ENCODE measurements at regions not wholly inside any gene's neighbourhood (a gene's known extent, or its start where the extent isn't known, plus 50 kb on each side); places are given as distances from the start of the nearest gene placed in this dataset.

DNA sequence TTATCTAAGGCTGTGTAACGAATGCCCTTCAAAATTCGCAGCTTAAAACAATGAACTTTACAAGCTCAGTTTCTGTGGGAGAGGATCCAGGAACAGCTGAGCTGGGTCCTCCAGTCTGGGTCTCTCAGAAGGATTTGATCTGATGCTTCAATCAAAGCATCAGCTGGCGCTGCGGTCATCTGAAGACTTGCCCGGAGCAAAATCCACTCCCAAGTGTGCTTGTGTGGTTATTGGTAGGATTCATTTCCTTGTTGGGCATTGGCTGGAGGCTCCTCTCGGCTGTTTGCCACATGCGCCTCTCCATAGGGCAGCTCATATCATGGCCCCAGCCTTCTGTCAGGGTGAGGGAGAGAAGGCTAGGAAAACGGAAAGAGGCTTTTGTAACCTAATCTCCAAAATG is 269.3 kb upstream of the CHD6 start:
- no peak overlapping the region for H3K23ac ChIP-seq (ENCODE audit: low read depth, low read length)
- H3K14ac ChIP-seq (replicated peaks; ENCODE audit: low read depth, low read length) = no peak overlapping the region
- no peak overlapping the region for H3K27ac ChIP-seq (ENCODE audit: insufficient read depth, low read length)
- no peak overlapping the region for H3K56ac ChIP-seq (ENCODE audit: extremely low read depth, insufficient read depth, low read length)
- H2BK20ac ChIP-seq (ENCODE audit: low read depth, low read length) = no peak overlapping the region
- no peak overlapping the region for H3K4me2 ChIP-seq (ENCODE audit: low read depth, low read length)
- no peak overlapping the region for H4K8ac ChIP-seq (ENCODE audit: low read depth in 2 of 2, low read length in 2 of 2)
- in situ Hi-C loops (cut with MboI; ENCODE audit: low sequenced_read_pairs) (no loop called here), dilution Hi-C loops (cut with HindIII; ENCODE audit: low sequenced_read_pairs, unreplicated experiment) (no loop called here), intact Hi-C loops (cut with micrococcal nuclease) (no loop called here)
- DNase-seq = no peak
- CTCF ChIA-PET = no interaction called here
- no peaks in the 10 kb centered on the region for H3K9me1 ChIP-seq (ENCODE audit: insufficient read depth, low read length)
- no peaks in the 10 kb centered on the region for H4K20me1 ChIP-seq (ENCODE audit: insufficient read depth, low read length)
- no TSS peak for BruUV-seq (replicated peaks)
- H4K91ac ChIP-seq (ENCODE audit: insufficient read depth, low read depth, low read length) = no peak overlapping the region
- H3K18ac ChIP-seq (ENCODE audit: low read depth, low read length) = no peak overlapping the region
- H4K5ac ChIP-seq (ENCODE audit: low read depth, low read length) = no peak overlapping the region
- POLR2A ChIA-PET (ENCODE audit: unreplicated experiment) = no interaction called here
- no peaks in the 10 kb centered on the region for H3K27me3 ChIP-seq (ENCODE audit: control insufficient read depth, insufficient read depth, low read length)
- no peak overlapping the region for H2AK9ac ChIP-seq (replicated peaks; ENCODE audit: low read depth, low read length, poor library complexity)
- no peak overlapping the region for H2AFZ ChIP-seq (replicated peaks; ENCODE audit: low read length, poor library complexity)
- H3K9ac ChIP-seq (ENCODE audit: low read depth, low read length) = no peak overlapping the region
- H3K4me1 ChIP-seq (ENCODE audit: control insufficient read depth, insufficient read depth, low read length) = no peaks in the 10 kb centered on the region
- H2BK120ac ChIP-seq (ENCODE audit: low read depth, low read length) = no peak overlapping the region
- H3K4ac ChIP-seq (ENCODE audit: low read depth, low read length) = no peak overlapping the region
- no peak overlapping the region for H3K4me3 ChIP-seq (ENCODE audit: insufficient read depth, low read depth, low read length)
- H2BK5ac ChIP-seq (ENCODE audit: low read depth, low read length, poor library complexity, severe bottlenecking) = no peak overlapping the region
- H2AK5ac ChIP-seq (ENCODE audit: low read depth, low read length) = no peak overlapping the region
- WGBS, 2 experiments (ENCODE audit: extremely low coverage in 2 of 2, insufficient read length in 1 of 2) = 70% methylated on average over 2 of the region's 8 CpGs; no CpG with 5 or more reads in 1 of the 2 experiments
- ATAC-seq (ENCODE audit: low read depth) = no peak
- H3K9me3 ChIP-seq (ENCODE audit: control insufficient read depth, insufficient read depth, low read length) = peaks cover 8% of the 10 kb centered on the region; the same call in 1 of the 2 replicates
- H3K79me1 ChIP-seq (ENCODE audit: low read depth in 1 of 2, low read length in 2 of 2) = no peaks in the 10 kb centered on the region
- TF ChIP-seq ELK1 (IDR thresholded peaks at IDR 0.05; ENCODE audit: borderline replicate concordance, low read depth, low read length) (no peak), RFX5 (IDR thresholded peaks at IDR 0.05; ENCODE audit: low read depth, low read length) (no peak), NFE2L2 (IDR thresholded peaks at IDR 0.05; ENCODE audit: low read depth, low read length) (no peak), SMC3 (IDR thresholded peaks at IDR 0.05; ENCODE audit: low read depth, low read length) (no peak)
- H3K36me3 ChIP-seq (ENCODE audit: control insufficient read depth, insufficient read depth, low read length) = no peaks in the 10 kb centered on the region
- no peak overlapping the region for H2BK15ac ChIP-seq (ENCODE audit: low read depth, low read length)
